PC-3 (cell line): ENCODE measurements at regions not wholly inside any gene's neighbourhood (a gene's known extent, or its start where the extent isn't known, plus 50 kb on each side); places are given as distances from the start of the nearest gene placed in this dataset.

ENCODE experiments used
- ATAC-seq: fragments of 200-7000 bp; cut with Tn5 transposase; 2 replicates; pipeline ENCODE4 v1.9.1; 2020; ENCODE audit warnings: mild to moderate bottlenecking, moderate library complexity
- BruUV-seq: library from RNA; stranded (reverse); fragments of 400-500 nt; replicated peaks from 2 replicates; lab custom pipeline; 2021; lab: Mats Ljungman, UMichigan
- CTCF ChIA-PET: fragments of 300-600 bp; sonication (Branson Sonifier 250); formaldehyde crosslinking; loops from one replicate; lab custom pipeline; 2022; ENCODE audit warnings: antibody characterized with exemption; lab: Charles Lee
- POLR2A ChIA-PET: fragments of 300-600 bp; sonication (Branson Sonifier 250); formaldehyde crosslinking; loops from one replicate; lab custom pipeline; 2022; ENCODE audit warnings: antibody characterized with exemption; ENCODE audit not compliant: unreplicated experiment; lab: Charles Lee
- DNase-seq: peaks from one replicate; pipeline ENCODE4 v3.0.0-alpha.2; 2015
- H2AFZ ChIP-seq: fragments of 300-600 bp; sonication (generic); 2 replicates; pipeline ENCODE4 v1.6.0; 2016; ENCODE audit warnings: antibody characterized with exemption, low read length
- H3F3A ChIP-seq: fragments of 300-600 bp; sonication (generic); one replicate; pipeline ENCODE4 v1.6.0; 2017; ENCODE audit warnings: antibody characterized with exemption, low read length, control low read depth, mild to moderate bottlenecking; ENCODE audit not compliant: unreplicated experiment
- H3K27ac ChIP-seq: fragments of 300-600 bp; sonication (generic); 2 replicates; pipeline ENCODE4 v1.5.1; 2016; ENCODE audit warnings: mild to moderate bottlenecking, low read length
- H3K27me3 ChIP-seq: fragments of 300-600 bp; sonication (generic); 2 replicates; pipeline ENCODE4 v1.6.1; 2016; ENCODE audit warnings: low read length, mixed read lengths
- H3K36me3 ChIP-seq: fragments of 300-600 bp; sonication (generic); 2 replicates; pipeline ENCODE4 v1.6.1; 2016; ENCODE audit warnings: low read depth, mixed run types, low read length, mixed read lengths
- H3K4me1 ChIP-seq: fragments of 300-600 bp; sonication (generic); 2 replicates; pipeline ENCODE4 v1.5.1; 2016; ENCODE audit warnings: low read length; ENCODE audit not compliant: insufficient read depth
- H3K4me2 ChIP-seq: fragments of 300-600 bp; sonication (generic); 2 replicates; pipeline ENCODE4 v1.6.0; 2016; ENCODE audit warnings: low read length
- H3K4me3 ChIP-seq: fragments of 300-600 bp; sonication (generic); 2 replicates; pipeline ENCODE4 v1.5.1; 2016; ENCODE audit warnings: mild to moderate bottlenecking, low read length, mixed read lengths
- H3K79me2 ChIP-seq: fragments of 300-600 bp; sonication (generic); 2 replicates; pipeline ENCODE4 v1.6.1; 2017; ENCODE audit warnings: low read length, mixed read lengths
- H3K9ac ChIP-seq: fragments of 300-600 bp; sonication (generic); 2 replicates; pipeline ENCODE4 v1.6.0; 2016; ENCODE audit warnings: mild to moderate bottlenecking, low read length
- H3K9me2 ChIP-seq: fragments of 300-600 bp; sonication (generic); replicated peaks from 2 replicates; pipeline ENCODE4 v1.6.1; 2016; ENCODE audit warnings: mixed run types, low read length, mixed read lengths
- H3K9me3 ChIP-seq: fragments of 300-600 bp; sonication (generic); 2 replicates; pipeline ENCODE4 v1.6.1; 2016; ENCODE audit warnings: low read length, mixed read lengths
- H4K20me1 ChIP-seq: fragments of 300-600 bp; sonication (generic); 2 replicates; pipeline ENCODE4 v1.6.1; 2016; ENCODE audit warnings: low read length, mixed read lengths
- CTCF ChIP-seq: fragments of 300-600 bp; sonication (generic); conservative IDR thresholded peaks from 2 replicates; pipeline ENCODE4 v1.5.1; 2017; ENCODE audit warnings: antibody characterized with exemption, low read depth, mild to moderate bottlenecking, low read length
- EZH2 ChIP-seq: fragments of 300-600 bp; sonication (generic); IDR thresholded peaks from one replicate; pipeline ENCODE4 v1.6.1; 2017; ENCODE audit warnings: antibody characterized with exemption, mild to moderate bottlenecking, low read length; ENCODE audit not compliant: unreplicated experiment
- EZH2phosphoT487 ChIP-seq: fragments of 300-600 bp; sonication (generic); IDR thresholded peaks from 2 replicates; pipeline ENCODE4 v1.6.1; 2018; ENCODE audit warnings: mild to moderate bottlenecking, antibody characterized with exemption, low read length, borderline replicate concordance
- intact Hi-C: fragments of 100-400 bp; cut with micrococcal nuclease; formaldehyde crosslinking; loops from 2 replicates; pipeline ENCODE4 v1.9.0; 2023

GRCh38 chr2:41621095-41621494 lies 426.7 kb upstream of the PKDCC start:
- ATAC-seq (no peak), DNase-seq (no peak)
- Histone ChIP-seq H3K27ac (no peak overlapping the region), H3K27me3 (peaks cover 65% of the 10 kb centered on the region), H3K9me3 (no peaks in the 10 kb centered on the region), H3F3A (no peaks in the 10 kb centered on the region), H3K4me3 (no peak overlapping the region), H3K9ac (no peak overlapping the region), H3K9me2 (no peaks in the 10 kb centered on the region), H2AFZ (no peak overlapping the region), H3K4me1 (no peaks in the 10 kb centered on the region), H3K36me3 (no peaks in the 10 kb centered on the region), H4K20me1 (no peaks in the 10 kb centered on the region), H3K79me2 (no peaks in the 10 kb centered on the region), H3K4me2 (no peak overlapping the region)
- TF ChIP-seq EZH2 (no peak), EZH2phosphoT487 (no peak), CTCF (no peak)
- intact Hi-C loops: no loop called here
- CTCF ChIA-PET: no interaction called here
- POLR2A ChIA-PET: interaction anchor here (0.6 kb wide), 1 partner anchor 11 kb away, joined by 3 read pairs; no protein-coding TSS in a partner anchor
- BruUV-seq: no TSS peak

GRCh38 chr2:41621563-41621962 lies 426.3 kb upstream of the PKDCC start:
- H3F3A ChIP-seq: no peaks in the 10 kb centered on the region
- H3K36me3 ChIP-seq: no peaks in the 10 kb centered on the region
- no peaks in the 10 kb centered on the region for H4K20me1 ChIP-seq
- H3K9me2 ChIP-seq: no peaks in the 10 kb centered on the region
- H3K4me1 ChIP-seq: no peaks in the 10 kb centered on the region
- peaks cover 65% of the 10 kb centered on the region for H3K27me3 ChIP-seq
- no peak overlapping the region for H2AFZ ChIP-seq
- TF ChIP-seq EZH2phosphoT487 (no peak), EZH2 (no peak), CTCF (no peak)
- no peak for ATAC-seq
- no TSS peak for BruUV-seq
- H3K4me3 ChIP-seq: no peak overlapping the region
- no peak overlapping the region for H3K4me2 ChIP-seq
- CTCF ChIA-PET: no interaction called here
- DNase-seq: no peak
- H3K9ac ChIP-seq: no peak overlapping the region
- H3K27ac ChIP-seq: no peak overlapping the region
- intact Hi-C loops: no loop called here
- POLR2A ChIA-PET: interaction anchor here (0.6 kb wide), 1 partner anchor 11 kb away, joined by 3 read pairs; no protein-coding TSS in a partner anchor
- no peaks in the 10 kb centered on the region for H3K9me3 ChIP-seq
- no peaks in the 10 kb centered on the region for H3K79me2 ChIP-seq

- BruUV-seq: no TSS peak
- ATAC-seq (no peak), DNase-seq (no peak)
- Histone ChIP-seq H3K9me2 (no peaks in the 10 kb centered on the region), H3K9ac (no peak overlapping the region), H3F3A (no peaks in the 10 kb centered on the region), H3K27ac (no peak overlapping the region), H3K9me3 (no peaks in the 10 kb centered on the region), H3K4me1 (no peaks in the 10 kb centered on the region), H3K27me3 (peaks cover 66% of the 10 kb centered on the region), H3K4me3 (no peak overlapping the region), H2AFZ (no peak overlapping the region), H3K79me2 (no peaks in the 10 kb centered on the region), H3K4me2 (no peak overlapping the region), H4K20me1 (no peaks in the 10 kb centered on the region), H3K36me3 (no peaks in the 10 kb centered on the region)
- TF ChIP-seq EZH2phosphoT487: no peak
- POLR2A ChIA-PET: no interaction called here
- intact Hi-C loops: no loop called here
- CTCF ChIA-PET: no interaction called here
Observed at GRCh38 chr2:41622301-41622700, 425.5 kb upstream of the PKDCC start.
